ENCODE measurements at regions not wholly inside any gene's neighbourhood (a gene's known extent, or its start where the extent isn't known, plus 50 kb on each side); places are given as distances from the start of the nearest gene placed in this dataset.

- no peak for ATAC-seq
- no peak for DNase-seq (ENCODE audit: low spot score)
Observed at GRCh38 chr7:85525676-85526075, 338.8 kb upstream of the SEMA3D start.

GRCh38 chr7:85522070-85522469 lies 335.2 kb upstream of the SEMA3D start:
- DNase-seq (ENCODE audit: low spot score), result no peak
- no peak for ATAC-seq

GRCh38 chr7:85521108-85521694 lies 334.3 kb upstream of the SEMA3D start:
- no peak for ATAC-seq
- DNase-seq (ENCODE audit: low spot score), result no peak

- ATAC-seq (no peak), DNase-seq (ENCODE audit: low spot score) (no peak)
Observed at GRCh38 chr7:85520175-85520574, 333.3 kb upstream of the SEMA3D start.

- DNase-seq (ENCODE audit: low spot score) (no peak), ATAC-seq (no peak)
Observed at GRCh38 chr7:85516675-85517074, 329.8 kb upstream of the SEMA3D start.

- DNase-seq (ENCODE audit: low spot score), result no peak
- ATAC-seq, result no peak
Observed at GRCh38 chr7:85512790-85513189, 325.9 kb upstream of the SEMA3D start.

- no peak for DNase-seq (ENCODE audit: low spot score)
- ATAC-seq, result no peak
Observed at GRCh38 chr7:85510287-85510686, 323.4 kb upstream of the SEMA3D start.

- ATAC-seq (no peak), DNase-seq (ENCODE audit: low spot score) (no peak)
Observed at GRCh38 chr7:85509476-85509875, 322.6 kb upstream of the SEMA3D start.

- DNase-seq (ENCODE audit: low spot score) (no peak), ATAC-seq (no peak)
Observed at GRCh38 chr7:85508642-85509410, 322.0 kb upstream of the SEMA3D start.

- no peak for ATAC-seq
- DNase-seq (ENCODE audit: low spot score), result no peak
Observed at GRCh38 chr7:85498031-85498430, 311.2 kb upstream of the SEMA3D start.

- no peak for ATAC-seq
- no peak for DNase-seq (ENCODE audit: low spot score)
Observed at GRCh38 chr7:85489498-85489897, 302.6 kb upstream of the SEMA3D start.

- ATAC-seq, result no peak
- DNase-seq (ENCODE audit: low spot score), result no peak
Observed at GRCh38 chr7:85488406-85488805, 301.6 kb upstream of the SEMA3D start.

GRCh38 chr7:85483177-85483576 lies 296.3 kb upstream of the SEMA3D start:
- no peak for ATAC-seq

GRCh38 chr7:85480666-85481065 lies 293.8 kb upstream of the SEMA3D start:
- ATAC-seq, result no peak
- no peak for DNase-seq (ENCODE audit: low spot score)

More at GRCh38 chr7:85483177-85483576, 296.3 kb upstream of the SEMA3D start:
- no peak for DNase-seq (ENCODE audit: low spot score)

GRCh38 chr7:85479918-85480643 lies 293.2 kb upstream of the SEMA3D start:
- ATAC-seq (no peak), DNase-seq (ENCODE audit: low spot score) (no peak)

- ATAC-seq (no peak), DNase-seq (ENCODE audit: low spot score) (no peak)
Observed at GRCh38 chr7:85478530-85478929, 291.7 kb upstream of the SEMA3D start.

GRCh38 chr7:85475476-85475875 lies 288.6 kb upstream of the SEMA3D start:
- DNase-seq (ENCODE audit: low spot score) (no peak), ATAC-seq (no peak)

GRCh38 chr7:85475071-85475470 lies 288.2 kb upstream of the SEMA3D start:
- ATAC-seq, result no peak

GRCh38 chr7:85474234-85474633 lies 287.4 kb upstream of the SEMA3D start:
- DNase-seq (ENCODE audit: low spot score) (no peak), ATAC-seq (no peak)

More at GRCh38 chr7:85475071-85475470, 288.2 kb upstream of the SEMA3D start:
- DNase-seq (ENCODE audit: low spot score), result no peak

GRCh38 chr7:85471740-85472139 lies 284.9 kb upstream of the SEMA3D start:
- DNase-seq (ENCODE audit: low spot score), result no peak
- ATAC-seq, result no peak

- no peak for DNase-seq (ENCODE audit: low spot score)
- ATAC-seq, result no peak
Observed at GRCh38 chr7:85471307-85471706, 284.5 kb upstream of the SEMA3D start.

- ATAC-seq, result no peak
- DNase-seq (ENCODE audit: low spot score), result no peak
Observed at GRCh38 chr7:85469446-85470010, 282.7 kb upstream of the SEMA3D start.

Measured in left lobe of liver (tissue), 2 donors.